Activated CD8-positive, alpha-beta T cell treated with anti-CD3 and anti-CD28 coated beads for 36 hours (primary cell): ENCODE measurements at regions not wholly inside any gene's neighbourhood (a gene's known extent, or its start where the extent isn't known, plus 50 kb on each side); places are given as distances from the start of the nearest gene placed in this dataset.

Source experiments
- ATAC-seq: fragments of 200-7000 bp; cut with Tn5 transposase; one replicate; pipeline ENCODE4 v1.10.0; 2021; ENCODE audit warnings: mild to moderate bottlenecking, moderate library complexity
- CTCF ChIA-PET: fragments of 350-600 bp; sonication (Branson Sonifier 250); formaldehyde crosslinking; loops from one replicate; lab custom pipeline; 2021; ENCODE audit warnings: antibody characterized with exemption; lab: Charles Lee
- POLR2A ChIA-PET: fragments of 350-600 bp; sonication (Branson Sonifier 250); formaldehyde crosslinking; loops from one replicate; lab custom pipeline; 2021; ENCODE audit warnings: antibody characterized with exemption; lab: Charles Lee
- DNase-seq: peaks from one replicate; pipeline ENCODE4 v3.0.0-alpha.2; 2020
- H3K27ac Mint-ChIP-seq: one replicate; pipeline ENCODE4 v1.8.0; 2021; ENCODE audit warnings: mild to moderate bottlenecking, mixed read lengths
- H3K27me3 Mint-ChIP-seq: one replicate; pipeline ENCODE4 v1.8.0; 2021; ENCODE audit warnings: mixed read lengths
- H3K36me3 Mint-ChIP-seq: one replicate; pipeline ENCODE4 v1.8.0; 2021; ENCODE audit warnings: low read depth, mixed read lengths
- H3K4me1 Mint-ChIP-seq: one replicate; pipeline ENCODE4 v1.8.0; 2021; ENCODE audit warnings: low read depth, mixed read lengths
- H3K4me3 Mint-ChIP-seq: one replicate; pipeline ENCODE4 v1.8.0; 2021; ENCODE audit warnings: mild to moderate bottlenecking, moderate library complexity, mixed read lengths
- H3K9me3 Mint-ChIP-seq: one replicate; pipeline ENCODE4 v1.8.0; 2021; ENCODE audit warnings: mixed read lengths
- intact Hi-C: fragments of 100-400 bp; cut with micrococcal nuclease; formaldehyde crosslinking; loops from one replicate; pipeline ENCODE4 v1.10.0; 2022
- TF ChIP-seq, protein P1 (sequence below): fragments of 200-600 bp; IDR thresholded peaks from one replicate; pipeline ENCODE4 v1.8.0; 2022; ENCODE audit warnings: antibody characterized with exemption, mild to moderate bottlenecking

DNA sequence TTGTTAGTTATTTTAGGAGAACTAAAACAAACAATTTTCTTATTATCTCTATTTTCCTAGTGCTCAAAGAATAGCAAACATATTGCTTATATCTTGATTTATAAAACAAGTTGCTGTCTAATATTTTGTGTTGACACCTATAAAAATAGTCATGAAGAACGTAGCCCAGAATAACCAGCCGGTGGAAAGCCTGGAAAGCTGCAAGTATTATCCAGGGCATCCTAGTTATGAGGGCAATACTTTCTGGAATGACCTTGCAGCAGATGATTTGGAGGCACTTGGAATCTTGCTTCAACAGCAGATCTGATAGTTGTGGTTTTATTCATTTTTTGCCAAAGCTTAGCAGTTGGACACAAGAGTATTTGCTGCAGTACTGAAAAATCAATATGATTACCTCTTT lies 948.7 kb downstream of the LRFN5 start:
- POLR2A ChIA-PET: interaction anchor here (0.6 kb wide), 1 partner anchor 61 kb away, joined by 4 read pairs; no protein-coding TSS in a partner anchor
- CTCF ChIA-PET: no interaction called here
- no peak overlapping the region for H3K4me3 Mint-ChIP-seq

DNA sequence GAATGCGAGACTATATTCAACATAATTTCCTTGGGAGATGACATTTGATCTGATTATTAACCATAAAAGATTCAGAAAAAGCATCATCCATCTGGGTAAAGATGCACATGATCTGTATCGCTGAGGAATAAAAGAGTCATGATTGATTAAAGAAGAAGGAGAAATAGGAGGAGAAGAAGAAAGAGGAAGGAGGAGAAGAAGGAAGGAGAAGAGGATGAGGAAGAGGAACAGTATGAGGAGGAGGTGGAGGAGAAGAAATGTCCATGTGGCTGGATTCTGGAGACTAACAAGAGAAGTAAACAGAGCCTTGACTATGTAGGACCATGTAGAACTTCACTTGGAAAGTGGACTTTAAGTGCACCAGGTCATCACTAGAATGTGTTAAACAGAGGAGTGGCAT lies 947.4 kb downstream of the LRFN5 start:
- H3K4me1 Mint-ChIP-seq: no peaks in the 10 kb centered on the region
- H3K4me3 Mint-ChIP-seq: no peak overlapping the region
- ATAC-seq (no peak), DNase-seq (no peak)
- intact Hi-C loops: no loop called here
- no peaks in the 10 kb centered on the region for H3K36me3 Mint-ChIP-seq
- TF ChIP-seq, protein P1, sequence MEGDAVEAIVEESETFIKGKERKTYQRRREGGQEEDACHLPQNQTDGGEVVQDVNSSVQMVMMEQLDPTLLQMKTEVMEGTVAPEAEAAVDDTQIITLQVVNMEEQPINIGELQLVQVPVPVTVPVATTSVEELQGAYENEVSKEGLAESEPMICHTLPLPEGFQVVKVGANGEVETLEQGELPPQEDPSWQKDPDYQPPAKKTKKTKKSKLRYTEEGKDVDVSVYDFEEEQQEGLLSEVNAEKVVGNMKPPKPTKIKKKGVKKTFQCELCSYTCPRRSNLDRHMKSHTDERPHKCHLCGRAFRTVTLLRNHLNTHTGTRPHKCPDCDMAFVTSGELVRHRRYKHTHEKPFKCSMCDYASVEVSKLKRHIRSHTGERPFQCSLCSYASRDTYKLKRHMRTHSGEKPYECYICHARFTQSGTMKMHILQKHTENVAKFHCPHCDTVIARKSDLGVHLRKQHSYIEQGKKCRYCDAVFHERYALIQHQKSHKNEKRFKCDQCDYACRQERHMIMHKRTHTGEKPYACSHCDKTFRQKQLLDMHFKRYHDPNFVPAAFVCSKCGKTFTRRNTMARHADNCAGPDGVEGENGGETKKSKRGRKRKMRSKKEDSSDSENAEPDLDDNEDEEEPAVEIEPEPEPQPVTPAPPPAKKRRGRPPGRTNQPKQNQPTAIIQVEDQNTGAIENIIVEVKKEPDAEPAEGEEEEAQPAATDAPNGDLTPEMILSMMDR: no peak
- ChIA-PET POLR2A (no interaction called here), CTCF (no interaction called here)
- peaks cover 14% of the 10 kb centered on the region for H3K9me3 Mint-ChIP-seq
- no peaks in the 10 kb centered on the region for H3K27me3 Mint-ChIP-seq
- H3K27ac Mint-ChIP-seq: no peak overlapping the region

More for the DNA sequence above, 948.7 kb downstream of the LRFN5 start:
- intact Hi-C loops: no loop called here
- DNase-seq (no peak), ATAC-seq (no peak)
- Mint-ChIP-seq H3K4me1 (no peaks in the 10 kb centered on the region), H3K9me3 (peaks cover 7% of the 10 kb centered on the region), H3K36me3 (no peaks in the 10 kb centered on the region), H3K27me3 (no peaks in the 10 kb centered on the region), H3K27ac (no peak overlapping the region)
- TF ChIP-seq, protein P1: no peak

DNA sequence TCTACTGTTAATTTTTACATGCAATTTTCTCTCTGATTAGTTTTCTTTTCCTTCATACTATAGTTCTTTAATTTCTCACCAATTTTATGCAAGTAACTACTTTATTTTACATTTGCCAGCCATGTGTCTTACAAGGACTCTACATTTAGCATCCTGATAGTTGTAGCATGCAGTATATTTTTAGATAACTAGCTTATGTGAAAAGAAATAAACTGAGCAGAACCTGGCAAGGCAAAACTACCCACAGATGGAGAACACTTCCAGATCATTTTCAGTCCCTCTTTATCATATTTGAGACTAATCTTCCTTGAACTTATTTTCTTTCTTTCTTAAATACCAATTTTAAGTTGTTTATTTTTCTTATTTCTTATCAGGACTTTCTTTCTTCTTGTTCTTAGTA lies 943.6 kb downstream of the LRFN5 start:
- CTCF ChIA-PET: no interaction called here
- peaks cover 10% of the 10 kb centered on the region for H3K9me3 Mint-ChIP-seq
- intact Hi-C loops: no loop called here

DNA sequence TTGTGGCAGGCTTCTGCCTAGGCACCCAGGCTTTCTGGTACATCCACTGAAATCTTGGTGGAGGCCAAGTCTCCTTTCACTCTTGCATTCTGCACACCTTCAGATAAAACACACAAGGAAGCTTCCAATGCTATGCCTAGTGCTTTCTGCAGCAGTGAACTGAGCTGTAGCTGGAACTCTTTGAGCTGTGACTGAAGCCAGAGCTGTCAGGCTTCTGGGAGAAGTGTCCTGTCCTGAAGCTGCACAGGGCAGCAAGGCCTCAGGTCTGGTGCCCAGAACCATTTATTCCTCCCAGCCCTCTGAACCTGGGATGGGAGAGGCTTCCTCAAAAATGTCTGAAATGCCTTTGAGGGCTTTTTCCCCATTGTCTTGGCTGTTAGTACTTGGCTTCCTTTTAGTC lies 941.7 kb downstream of the LRFN5 start:
- H3K36me3 Mint-ChIP-seq: no peaks in the 10 kb centered on the region
- ChIA-PET CTCF (no interaction called here), POLR2A (interaction anchor here (0.6 kb wide), 1 partner anchor 364 kb away, joined by 3 read pairs; no protein-coding TSS in a partner anchor)
- ATAC-seq: no peak
- peaks cover 10% of the 10 kb centered on the region for H3K9me3 Mint-ChIP-seq
- H3K4me3 Mint-ChIP-seq: no peak overlapping the region
- DNase-seq: no peak
- no peaks in the 10 kb centered on the region for H3K4me1 Mint-ChIP-seq
- intact Hi-C loops: no loop called here
- H3K27me3 Mint-ChIP-seq: no peaks in the 10 kb centered on the region
- no peak overlapping the region for H3K27ac Mint-ChIP-seq
- TF ChIP-seq, protein P1: no peak

More for the DNA sequence above, 943.6 kb downstream of the LRFN5 start:
- Mint-ChIP-seq H3K36me3 (no peaks in the 10 kb centered on the region), H3K4me1 (no peaks in the 10 kb centered on the region), H3K27ac (no peak overlapping the region), H3K4me3 (no peak overlapping the region), H3K27me3 (no peaks in the 10 kb centered on the region)
- TF ChIP-seq, protein P1: no peak
- DNase-seq: no peak
- POLR2A ChIA-PET: no interaction called here
- no peak for ATAC-seq

DNA sequence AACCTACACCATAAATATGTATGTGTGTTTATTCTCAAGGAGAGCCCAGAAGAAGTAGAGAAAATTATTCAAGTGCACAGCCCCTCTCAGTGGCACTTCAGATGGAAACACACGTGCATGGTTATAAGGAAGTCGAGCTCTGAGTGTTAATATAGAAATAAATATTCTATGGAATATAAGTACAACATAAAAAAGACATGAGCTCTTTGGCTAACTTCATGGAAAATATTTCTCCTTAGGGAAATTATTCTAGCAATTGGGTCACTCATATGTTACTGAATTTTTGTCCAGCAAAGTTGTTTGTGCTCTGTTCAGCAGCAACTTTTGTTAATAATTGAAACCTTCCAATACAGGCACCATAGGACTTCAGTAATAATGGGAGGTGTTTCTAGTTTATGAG lies 939.0 kb downstream of the LRFN5 start:
- H3K36me3 Mint-ChIP-seq: no peaks in the 10 kb centered on the region
- POLR2A ChIA-PET: no interaction called here
- ATAC-seq: no peak
- no peaks in the 10 kb centered on the region for H3K27me3 Mint-ChIP-seq
- CTCF ChIA-PET: no interaction called here
- intact Hi-C loops: no loop called here
- H3K4me3 Mint-ChIP-seq: no peak overlapping the region
- TF ChIP-seq, protein P1: no peak
- DNase-seq: no peak
- H3K4me1 Mint-ChIP-seq: no peaks in the 10 kb centered on the region
- H3K27ac Mint-ChIP-seq: no peak overlapping the region
- peaks cover 7% of the 10 kb centered on the region for H3K9me3 Mint-ChIP-seq
